Trophoblast cell (in vitro differentiated cells and primary cell): ENCODE measurements at regions not wholly inside any gene's neighbourhood (a gene's known extent, or its start where the extent isn't known, plus 50 kb on each side); places are given as distances from the start of the nearest gene placed in this dataset.

ENCODE experiments used
- DNase-seq, 2 donors: peaks; one replicate each; pipeline ENCODE4 v3.0.0-alpha.2; 2016
- H2AFZ ChIP-seq: 2 replicates; pipeline ENCODE4 v1.6.1; 2013; ENCODE audit warnings: low read length, moderate library complexity, mild to moderate bottlenecking; ENCODE audit not compliant: insufficient read depth, poor library complexity
- H2AK5ac ChIP-seq: 2 replicates; pipeline ENCODE4 v1.6.1; 2013; ENCODE audit warnings: mild to moderate bottlenecking, low read length
- H2BK120ac ChIP-seq: 2 replicates; pipeline ENCODE4 v1.6.1; 2013; ENCODE audit warnings: low read length, mild to moderate bottlenecking, moderate library complexity; ENCODE audit not compliant: insufficient read depth, poor library complexity
- H2BK12ac ChIP-seq: 2 replicates; pipeline ENCODE4 v1.6.1; 2013; ENCODE audit warnings: mild to moderate bottlenecking, low read length, moderate library complexity
- H2BK5ac ChIP-seq: 2 replicates; pipeline ENCODE4 v1.6.1; 2013; ENCODE audit warnings: low read length, low read depth, moderate library complexity, mild to moderate bottlenecking; ENCODE audit not compliant: poor library complexity
- H3K14ac ChIP-seq: 2 replicates; pipeline ENCODE4 v1.6.1; 2013; ENCODE audit warnings: mild to moderate bottlenecking, low read length
- H3K18ac ChIP-seq: 2 replicates; pipeline ENCODE4 v1.6.1; 2013; ENCODE audit warnings: mild to moderate bottlenecking, low read length
- H3K23ac ChIP-seq: 2 replicates; pipeline ENCODE4 v1.6.1; 2013; ENCODE audit warnings: low read length
- H3K27ac ChIP-seq: 2 replicates; pipeline ENCODE4 v1.5.1; 2013; ENCODE audit warnings: low read depth, mild to moderate bottlenecking, inconsistent platforms, low read length, moderate library complexity
- H3K27me3 ChIP-seq: 2 replicates; pipeline ENCODE4 v1.6.1; 2013; ENCODE audit warnings: inconsistent platforms, mild to moderate bottlenecking, low read length, moderate library complexity; ENCODE audit not compliant: insufficient read depth
- H3K36me3 ChIP-seq, 2 experiments: 1 replicate in 1 of 2; 2 replicates in 1 of 2; pipeline ENCODE4 v1.6.1; 2013; ENCODE audit warnings: low read length in 2 of 2, mild to moderate bottlenecking in 2 of 2, moderate library complexity in 1 of 2; ENCODE audit not compliant: insufficient read depth in 2 of 2, control insufficient read depth in 1 of 2
- H3K4ac ChIP-seq: 2 replicates; pipeline ENCODE4 v1.6.1; 2013; ENCODE audit warnings: low read depth, mild to moderate bottlenecking, low read length, moderate library complexity
- H3K4me1 ChIP-seq, 2 experiments: 1 replicate in 1 of 2; 2 replicates in 1 of 2; pipeline ENCODE4 v1.6.1; 2013; ENCODE audit warnings: low read length in 2 of 2, mild to moderate bottlenecking in 2 of 2, moderate library complexity in 1 of 2; ENCODE audit not compliant: insufficient read depth in 2 of 2, control insufficient read depth in 1 of 2
- H3K4me2 ChIP-seq: 2 replicates; pipeline ENCODE4 v1.6.1; 2013; ENCODE audit warnings: inconsistent platforms, mild to moderate bottlenecking, low read length, moderate library complexity
- H3K4me3 ChIP-seq: 2 replicates; pipeline ENCODE4 v1.5.1; 2013; ENCODE audit warnings: mild to moderate bottlenecking, low read depth, low read length, inconsistent platforms
- H3K79me1 ChIP-seq: one replicate; pipeline ENCODE4 v1.6.1; 2013; ENCODE audit warnings: low read length
- H3K79me2 ChIP-seq: 2 replicates; pipeline ENCODE4 v1.6.1; 2013; ENCODE audit warnings: low read length, mild to moderate bottlenecking; ENCODE audit not compliant: control insufficient read depth, insufficient read depth, poor library complexity
- H3K9ac ChIP-seq: 2 replicates; pipeline ENCODE4 v1.6.1; 2013; ENCODE audit warnings: mild to moderate bottlenecking, low read length
- H3K9me3 ChIP-seq: 2 replicates; pipeline ENCODE4 v1.6.1; 2013; ENCODE audit warnings: low read depth, mild to moderate bottlenecking, control low read depth, inconsistent platforms, low read length; ENCODE audit not compliant: insufficient read depth
- H4K12ac ChIP-seq: 2 replicates; pipeline ENCODE4 v1.6.1; 2013; ENCODE audit warnings: low read depth, mild to moderate bottlenecking, low read length, moderate library complexity
- H4K8ac ChIP-seq: 2 replicates; pipeline ENCODE4 v1.6.1; 2013; ENCODE audit warnings: low read depth, mild to moderate bottlenecking, low read length, moderate library complexity
- H4K91ac ChIP-seq: one replicate; pipeline ENCODE4 v1.6.1; 2013; ENCODE audit warnings: low read depth, mild to moderate bottlenecking, low read length, moderate library complexity
- WGBS: extraction: QIAGEN DNeasy Blood & Tissue Kit; methylation state at CpG from one replicate; pipeline ENCODE4 v1.1.7; 2013; ENCODE audit warnings: missing lambda C conversion rate; ENCODE audit not compliant: insufficient read length, insufficient coverage; ENCODE audit errors: extremely low coverage; 5-methylcytosine and 5-hydroxymethylcytosine counted together

GRCh38 chr9:24620741-24621140 lies 75.0 kb upstream of the IZUMO3 start:
- Histone ChIP-seq H3K36me3 (no peaks in the 10 kb centered on the region), H2BK120ac (no peak overlapping the region), H3K18ac (no peak overlapping the region), H4K8ac (no peak overlapping the region), H3K9ac (no peak overlapping the region), H3K79me1 (no peaks in the 10 kb centered on the region), H3K4me3 (no peak overlapping the region), H3K4me2 (no peak overlapping the region), H2AFZ (no peak overlapping the region), H3K9me3 (no peaks in the 10 kb centered on the region), H3K27me3 (no peaks in the 10 kb centered on the region), H3K4ac (no peak overlapping the region), H3K23ac (no peak overlapping the region), H2BK5ac (no peak overlapping the region), H3K79me2 (no peaks in the 10 kb centered on the region), H3K4me1 (no peaks in the 10 kb centered on the region), H2AK5ac (no peak overlapping the region), H3K27ac (no peak overlapping the region), H4K12ac (no peak overlapping the region), H2BK12ac (no peak overlapping the region), H4K91ac (no peak overlapping the region), H3K14ac (no peak overlapping the region)
- no peak for DNase-seq

- no peak overlapping the region for H4K91ac ChIP-seq
- H3K4ac ChIP-seq = no peak overlapping the region
Observed at GRCh38 chr9:24616863-24617262, 71.2 kb upstream of the IZUMO3 start.

GRCh38 chr9:24614070-24614469 lies 68.4 kb upstream of the IZUMO3 start:
- Histone ChIP-seq H3K36me3 (no peaks in the 10 kb centered on the region), H4K12ac (no peak overlapping the region), H3K14ac (no peak overlapping the region), H4K8ac (no peak overlapping the region), H3K4me1 (no peaks in the 10 kb centered on the region), H3K4me2 (no peak overlapping the region), H2BK12ac (no peak overlapping the region), H3K27ac (no peak overlapping the region), H2BK120ac (no peak overlapping the region), H2BK5ac (no peak overlapping the region), H3K9ac (no peak overlapping the region), H3K79me2 (no peaks in the 10 kb centered on the region), H3K18ac (no peak overlapping the region), H3K27me3 (no peaks in the 10 kb centered on the region), H2AK5ac (no peak overlapping the region), H3K4ac (no peak overlapping the region), H3K23ac (no peak overlapping the region), H3K79me1 (no peaks in the 10 kb centered on the region), H4K91ac (no peak overlapping the region), H3K9me3 (no peaks in the 10 kb centered on the region), H3K4me3 (no peak overlapping the region), H2AFZ (no peak overlapping the region)
- no CpG with 5 or more reads among the region's 2 CpGs for WGBS
- no peak for DNase-seq

More at GRCh38 chr9:24616863-24617262, 71.2 kb upstream of the IZUMO3 start:
- Histone ChIP-seq H4K8ac (no peak overlapping the region), H3K4me1 (no peaks in the 10 kb centered on the region), H3K4me3 (no peak overlapping the region), H2BK5ac (no peak overlapping the region), H3K14ac (no peak overlapping the region), H3K18ac (no peak overlapping the region), H3K23ac (no peak overlapping the region), H3K9ac (no peak overlapping the region), H3K79me1 (no peaks in the 10 kb centered on the region), H3K4me2 (no peak overlapping the region), H3K79me2 (no peaks in the 10 kb centered on the region), H3K27ac (no peak overlapping the region), H2BK120ac (no peak overlapping the region), H2BK12ac (no peak overlapping the region), H2AFZ (no peak overlapping the region), H3K36me3 (no peaks in the 10 kb centered on the region), H2AK5ac (no peak overlapping the region), H3K27me3 (no peaks in the 10 kb centered on the region), H3K9me3 (no peaks in the 10 kb centered on the region), H4K12ac (no peak overlapping the region)
- no CpG with 5 or more reads among the region's 1 CpG for WGBS
- DNase-seq = no peak

GRCh38 chr9:24608599-24608998 lies 62.9 kb upstream of the IZUMO3 start:
- no peak overlapping the region for H4K12ac ChIP-seq
- no peak overlapping the region for H3K9ac ChIP-seq
- no CpG with 5 or more reads among the region's 5 CpGs for WGBS
- H3K79me2 ChIP-seq = no peaks in the 10 kb centered on the region
- H3K4me1 ChIP-seq = no peaks in the 10 kb centered on the region
- no peaks in the 10 kb centered on the region for H3K9me3 ChIP-seq
- no peak overlapping the region for H2BK120ac ChIP-seq
- no peaks in the 10 kb centered on the region for H3K36me3 ChIP-seq
- no peak overlapping the region for H4K91ac ChIP-seq
- H2AFZ ChIP-seq = no peak overlapping the region
- H3K4ac ChIP-seq = no peak overlapping the region
- H2AK5ac ChIP-seq = no peak overlapping the region
- no peak overlapping the region for H3K18ac ChIP-seq
- H3K27ac ChIP-seq = no peak overlapping the region
- H2BK12ac ChIP-seq = no peak overlapping the region
- no peaks in the 10 kb centered on the region for H3K79me1 ChIP-seq
- no peaks in the 10 kb centered on the region for H3K27me3 ChIP-seq
- no peak overlapping the region for H3K4me2 ChIP-seq
- no peak for DNase-seq
- no peak overlapping the region for H3K23ac ChIP-seq
- no peak overlapping the region for H3K14ac ChIP-seq
- no peak overlapping the region for H2BK5ac ChIP-seq
- H4K8ac ChIP-seq = no peak overlapping the region
- no peak overlapping the region for H3K4me3 ChIP-seq
